Suprapubic skin (tissue), 4 donors: ENCODE measurements at regions not wholly inside any gene's neighbourhood (a gene's known extent, or its start where the extent isn't known, plus 50 kb on each side); places are given as distances from the start of the nearest gene placed in this dataset.

ENCODE experiments used
- DNase-seq, 2 donors: peaks; one replicate each; pipeline ENCODE4 v3.0.0-alpha.2; 2019; ENCODE audit warnings: low spot score in 2 of 2
- H3K27ac ChIP-seq: fragments of 200-600 bp; sonication (generic); one replicate; pipeline ENCODE4 v1.5.1; 2019
- H3K27me3 ChIP-seq: fragments of 200-600 bp; sonication (generic); one replicate; pipeline ENCODE4 v1.5.1; 2019
- H3K36me3 ChIP-seq: fragments of 200-600 bp; sonication (generic); one replicate; pipeline ENCODE4 v1.5.1; 2019
- H3K4me1 ChIP-seq: fragments of 200-600 bp; sonication (generic); one replicate; pipeline ENCODE4 v1.5.1; 2019
- H3K4me3 ChIP-seq: fragments of 200-600 bp; sonication (generic); one replicate; pipeline ENCODE4 v1.5.1; 2019; ENCODE audit warnings: mild to moderate bottlenecking
- H3K9me3 ChIP-seq: fragments of 200-600 bp; sonication (generic); one replicate; pipeline ENCODE4 v1.5.1; 2019
- EP300 ChIP-seq: sonication (generic); formaldehyde crosslinking; IDR thresholded peaks from one replicate; pipeline ENCODE4 v1.6.1; 2017; ENCODE audit warnings: antibody characterized with exemption
- POLR2A ChIP-seq, 2 donors: fragments of 450-650 bp; IDR thresholded peaks; one replicate each; pipeline ENCODE4 v1.6.1; 2017; ENCODE audit warnings: antibody characterized with exemption in 2 of 2, mild to moderate bottlenecking in 2 of 2, moderate library complexity in 2 of 2
- POLR2AphosphoS5 ChIP-seq, 3 donors: sonication (generic); formaldehyde crosslinking; IDR thresholded peaks; one replicate each; pipeline ENCODE4 v1.6.1; 2017; ENCODE audit warnings: antibody characterized with exemption in 3 of 3
- WGBS: methylation state at CpG from one replicate; pipeline ENCODE4 v1.1.5; 2018; 5-methylcytosine and 5-hydroxymethylcytosine counted together
- TF ChIP-seq, protein P1 (sequence below), 2 donors: fragments of 200-600 bp in 1 of 2; fragments of 450-650 bp in 1 of 2; sonication (generic) in 1 of 2; IDR thresholded peaks; one replicate each; pipeline ENCODE4 v1.5.1; 2016 to 2019; ENCODE audit warnings: antibody characterized with exemption in 2 of 2, mild to moderate bottlenecking in 1 of 2, moderate library complexity in 1 of 2

DNA sequence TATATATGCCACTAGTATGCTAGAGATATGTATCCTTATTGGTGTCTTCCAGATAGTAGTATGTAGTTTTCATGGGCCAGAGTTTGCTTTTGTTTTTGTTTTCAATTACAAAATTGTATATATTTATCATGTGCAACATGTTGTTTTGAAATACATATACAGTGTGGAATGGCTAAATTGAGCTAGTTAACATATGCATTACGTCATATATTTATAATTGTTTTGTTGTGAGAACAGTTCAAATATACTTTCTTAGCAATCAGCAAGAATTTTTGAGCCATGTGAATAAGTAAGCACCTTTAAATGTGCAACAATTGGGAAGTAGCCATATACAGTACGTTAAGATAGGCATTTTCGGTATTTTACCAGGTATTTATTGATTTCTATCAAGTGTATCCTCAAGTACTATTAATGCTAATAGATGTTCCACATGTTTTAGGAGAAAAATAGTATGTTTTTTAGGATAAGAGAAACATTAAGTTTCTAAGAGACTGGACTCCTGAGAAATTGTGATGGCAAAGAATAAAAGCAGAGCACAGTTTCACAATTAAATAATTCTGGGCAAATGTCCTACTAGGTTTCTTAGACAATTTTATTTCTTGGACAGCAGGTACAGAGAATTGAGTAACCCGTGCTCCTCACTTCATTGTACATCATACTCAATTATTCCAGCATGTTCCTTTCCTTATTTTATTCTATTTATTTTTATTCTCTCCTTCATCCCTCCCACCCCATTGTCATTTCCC, 60.5 kb upstream of the SLC5A12 start:
- 74% methylated on average over 4 of the region's 4 CpGs for WGBS
- Histone ChIP-seq H3K27ac (no peak overlapping the region), H3K9me3 (no peaks in the 10 kb centered on the region), H3K27me3 (no peaks in the 10 kb centered on the region), H3K4me3 (no peak overlapping the region), H3K4me1 (no peaks in the 10 kb centered on the region), H3K36me3 (no peaks in the 10 kb centered on the region)
- no peak for TF ChIP-seq EP300
- TF ChIP-seq, protein P1, sequence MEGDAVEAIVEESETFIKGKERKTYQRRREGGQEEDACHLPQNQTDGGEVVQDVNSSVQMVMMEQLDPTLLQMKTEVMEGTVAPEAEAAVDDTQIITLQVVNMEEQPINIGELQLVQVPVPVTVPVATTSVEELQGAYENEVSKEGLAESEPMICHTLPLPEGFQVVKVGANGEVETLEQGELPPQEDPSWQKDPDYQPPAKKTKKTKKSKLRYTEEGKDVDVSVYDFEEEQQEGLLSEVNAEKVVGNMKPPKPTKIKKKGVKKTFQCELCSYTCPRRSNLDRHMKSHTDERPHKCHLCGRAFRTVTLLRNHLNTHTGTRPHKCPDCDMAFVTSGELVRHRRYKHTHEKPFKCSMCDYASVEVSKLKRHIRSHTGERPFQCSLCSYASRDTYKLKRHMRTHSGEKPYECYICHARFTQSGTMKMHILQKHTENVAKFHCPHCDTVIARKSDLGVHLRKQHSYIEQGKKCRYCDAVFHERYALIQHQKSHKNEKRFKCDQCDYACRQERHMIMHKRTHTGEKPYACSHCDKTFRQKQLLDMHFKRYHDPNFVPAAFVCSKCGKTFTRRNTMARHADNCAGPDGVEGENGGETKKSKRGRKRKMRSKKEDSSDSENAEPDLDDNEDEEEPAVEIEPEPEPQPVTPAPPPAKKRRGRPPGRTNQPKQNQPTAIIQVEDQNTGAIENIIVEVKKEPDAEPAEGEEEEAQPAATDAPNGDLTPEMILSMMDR (IDR thresholded peaks at IDR 0.05) = no peak
- TF ChIP-seq POLR2A (IDR thresholded peaks at IDR 0.05) = no peak
- no peak for TF ChIP-seq POLR2AphosphoS5 (IDR thresholded peaks at IDR 0.05)
- DNase-seq = no peak

DNA sequence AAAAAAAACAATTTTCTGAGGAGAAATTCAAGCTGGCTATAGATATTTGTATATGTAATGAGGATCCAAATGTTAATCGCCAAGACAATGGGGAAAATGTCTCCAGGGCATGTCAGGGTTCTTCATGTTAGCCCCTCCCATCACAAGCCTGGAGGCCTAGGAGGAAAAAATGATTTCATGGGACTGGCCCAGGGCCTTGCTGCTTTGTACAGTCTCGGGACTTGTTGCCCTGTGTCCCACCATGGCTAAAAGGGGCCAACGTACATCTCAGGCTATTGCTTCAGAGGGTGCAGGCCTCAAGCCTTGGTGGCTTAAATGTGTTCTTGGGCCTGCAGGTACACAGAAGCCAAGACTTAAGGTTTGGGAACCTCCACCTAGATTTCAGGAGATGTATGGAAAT, 62.1 kb upstream of the SLC5A12 start:
- Histone ChIP-seq H3K36me3 (no peaks in the 10 kb centered on the region), H3K4me1 (no peaks in the 10 kb centered on the region), H3K27ac (no peak overlapping the region), H3K9me3 (no peaks in the 10 kb centered on the region), H3K4me3 (no peak overlapping the region), H3K27me3 (no peaks in the 10 kb centered on the region)
- 89% methylated on average over 3 of the region's 3 CpGs for WGBS
- TF ChIP-seq, protein P1 (IDR thresholded peaks at IDR 0.05) = no peak
- TF ChIP-seq POLR2A (IDR thresholded peaks at IDR 0.05) (no peak), EP300 (no peak), POLR2AphosphoS5 (IDR thresholded peaks at IDR 0.05) (no peak)
- no peak for DNase-seq

DNA sequence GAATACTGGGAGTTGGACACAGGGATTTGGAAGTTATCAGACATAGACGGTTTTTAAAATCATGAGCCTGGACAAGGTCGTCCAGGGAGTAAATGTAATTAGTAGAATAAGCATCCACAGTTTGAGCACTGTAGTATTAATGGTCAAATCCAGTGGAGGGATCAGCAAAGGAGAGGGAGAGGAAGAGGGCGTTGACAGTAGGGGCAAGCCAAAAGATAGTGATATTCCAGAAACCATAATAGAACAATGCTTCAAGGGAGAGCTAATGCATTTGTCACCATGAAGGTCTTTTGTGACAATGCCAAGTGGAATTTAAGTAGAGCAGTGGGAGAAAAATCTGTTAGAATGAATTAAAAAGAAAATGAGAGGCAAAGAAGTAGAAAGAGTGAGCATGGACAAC, 68.9 kb upstream of the SLC5A12 start:
- TF ChIP-seq, protein P1 (IDR thresholded peaks at IDR 0.05) = no peak
- TF ChIP-seq EP300 (no peak), POLR2AphosphoS5 (IDR thresholded peaks at IDR 0.05) (no peak), POLR2A (IDR thresholded peaks at IDR 0.05) (no peak)
- Histone ChIP-seq H3K4me3 (no peak overlapping the region), H3K27ac (no peak overlapping the region), H3K27me3 (no peaks in the 10 kb centered on the region), H3K9me3 (no peaks in the 10 kb centered on the region), H3K36me3 (no peaks in the 10 kb centered on the region), H3K4me1 (no peaks in the 10 kb centered on the region)
- WGBS = 83% methylated on average over 3 of the region's 3 CpGs
- no peak for DNase-seq

DNA sequence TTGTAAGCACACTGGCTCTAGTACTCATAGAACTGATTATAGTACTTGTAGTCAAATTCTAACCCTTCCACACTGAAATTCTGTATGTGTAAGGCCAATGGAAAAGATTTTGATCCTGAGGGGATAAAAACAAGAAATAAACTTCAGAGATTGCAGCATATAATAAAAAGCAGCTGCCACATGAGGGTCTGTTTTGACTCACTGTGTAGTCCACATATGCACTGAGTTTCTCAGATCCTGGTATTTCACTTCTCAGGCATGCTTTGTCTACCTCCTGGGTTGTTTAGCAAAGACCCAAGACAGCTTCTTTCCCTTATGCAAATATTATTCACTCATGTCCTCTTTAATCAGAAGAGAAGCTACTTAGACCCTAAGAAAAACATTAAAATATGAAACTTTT, 71.1 kb upstream of the SLC5A12 start:
- TF ChIP-seq POLR2A (IDR thresholded peaks at IDR 0.05) (no peak), POLR2AphosphoS5 (IDR thresholded peaks at IDR 0.05) (no peak), EP300 (no peak)
- TF ChIP-seq, protein P1 (IDR thresholded peaks at IDR 0.05) = no peak
- Histone ChIP-seq H3K36me3 (no peaks in the 10 kb centered on the region), H3K9me3 (no peaks in the 10 kb centered on the region), H3K4me1 (no peaks in the 10 kb centered on the region), H3K27me3 (no peaks in the 10 kb centered on the region), H3K4me3 (no peak overlapping the region), H3K27ac (no peak overlapping the region)
- no peak for DNase-seq

DNA sequence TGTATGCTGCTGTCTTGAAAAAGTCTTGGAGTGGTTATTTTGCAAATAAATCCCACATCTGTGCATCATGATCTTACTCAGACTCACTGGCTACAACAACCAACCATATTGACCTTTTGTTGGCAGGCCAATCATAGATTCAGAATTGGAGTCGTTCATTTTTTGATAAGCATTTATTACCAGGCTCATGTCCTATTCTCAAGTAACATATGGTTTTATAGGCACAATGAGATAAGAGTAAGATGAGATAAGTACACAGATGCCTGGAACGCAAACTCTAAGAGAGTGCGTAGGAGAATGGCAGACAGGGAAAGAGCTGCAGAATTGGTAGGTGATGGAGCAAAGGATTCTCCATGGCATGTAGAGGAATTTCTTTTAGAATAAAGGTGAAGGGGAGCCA, 71.6 kb upstream of the SLC5A12 start:
- H3K36me3 ChIP-seq = no peaks in the 10 kb centered on the region
- no peaks in the 10 kb centered on the region for H3K27me3 ChIP-seq
- WGBS = 85% methylated on average over 3 of the region's 3 CpGs
- H3K9me3 ChIP-seq = no peaks in the 10 kb centered on the region
- H3K4me1 ChIP-seq = no peaks in the 10 kb centered on the region
- H3K27ac ChIP-seq = no peak overlapping the region
- TF ChIP-seq, protein P1 (IDR thresholded peaks at IDR 0.05) = no peak
- TF ChIP-seq EP300 (no peak), POLR2AphosphoS5 (IDR thresholded peaks at IDR 0.05) (no peak), POLR2A (IDR thresholded peaks at IDR 0.05) (no peak)
- no peak for DNase-seq
- no peak overlapping the region for H3K4me3 ChIP-seq
